ENCODE measurements at regions not wholly inside any gene's neighbourhood (a gene's known extent, or its start where the extent isn't known, plus 50 kb on each side); places are given as distances from the start of the nearest gene placed in this dataset.

- no peak overlapping the region for H2AFZ ChIP-seq (ENCODE audit: low read length)
- no peaks in the 10 kb centered on the region for H3K36me3 ChIP-seq (ENCODE audit: insufficient read depth, low read length)
- no peak for TF ChIP-seq EZH2phosphoT487 (IDR thresholded peaks at IDR 0.05; ENCODE audit: borderline replicate concordance)
- TF ChIP-seq, protein P1, sequence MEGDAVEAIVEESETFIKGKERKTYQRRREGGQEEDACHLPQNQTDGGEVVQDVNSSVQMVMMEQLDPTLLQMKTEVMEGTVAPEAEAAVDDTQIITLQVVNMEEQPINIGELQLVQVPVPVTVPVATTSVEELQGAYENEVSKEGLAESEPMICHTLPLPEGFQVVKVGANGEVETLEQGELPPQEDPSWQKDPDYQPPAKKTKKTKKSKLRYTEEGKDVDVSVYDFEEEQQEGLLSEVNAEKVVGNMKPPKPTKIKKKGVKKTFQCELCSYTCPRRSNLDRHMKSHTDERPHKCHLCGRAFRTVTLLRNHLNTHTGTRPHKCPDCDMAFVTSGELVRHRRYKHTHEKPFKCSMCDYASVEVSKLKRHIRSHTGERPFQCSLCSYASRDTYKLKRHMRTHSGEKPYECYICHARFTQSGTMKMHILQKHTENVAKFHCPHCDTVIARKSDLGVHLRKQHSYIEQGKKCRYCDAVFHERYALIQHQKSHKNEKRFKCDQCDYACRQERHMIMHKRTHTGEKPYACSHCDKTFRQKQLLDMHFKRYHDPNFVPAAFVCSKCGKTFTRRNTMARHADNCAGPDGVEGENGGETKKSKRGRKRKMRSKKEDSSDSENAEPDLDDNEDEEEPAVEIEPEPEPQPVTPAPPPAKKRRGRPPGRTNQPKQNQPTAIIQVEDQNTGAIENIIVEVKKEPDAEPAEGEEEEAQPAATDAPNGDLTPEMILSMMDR (conservative IDR thresholded peaks at IDR 0.05; ENCODE audit: low read length) = no peak
- no peaks in the 10 kb centered on the region for H3K9me3 ChIP-seq (ENCODE audit: insufficient read depth, low read depth, low read length)
- H3K4me2 ChIP-seq (ENCODE audit: low read depth, low read length, poor library complexity, severe bottlenecking) = no peak overlapping the region
- H3K9ac ChIP-seq (ENCODE audit: low read depth, low read length, poor library complexity, severe bottlenecking) = no peak overlapping the region
- no peak overlapping the region for H3K4me3 ChIP-seq (ENCODE audit: low read length, poor library complexity, severe bottlenecking)
- H3K27me3 ChIP-seq (ENCODE audit: insufficient read depth, low read length, poor library complexity, severe bottlenecking) = no peaks in the 10 kb centered on the region
- no peaks in the 10 kb centered on the region for H3K9me2 ChIP-seq (replicated peaks; ENCODE audit: low read depth, low read length)
- no peaks in the 10 kb centered on the region for H3K79me2 ChIP-seq (ENCODE audit: insufficient read depth, low read length)
- H3K4me1 ChIP-seq (ENCODE audit: insufficient read depth, low read length, poor library complexity, severe bottlenecking) = no peaks in the 10 kb centered on the region
- no peaks in the 10 kb centered on the region for H3F3A ChIP-seq (ENCODE audit: low read depth)
- H4K20me1 ChIP-seq (ENCODE audit: insufficient read depth, low read length, poor library complexity, severe bottlenecking) = no peaks in the 10 kb centered on the region
These were observed 1046.2 kb downstream of the XPNPEP1 start for GRCh38 chr10:108877095-108877561.

- no peak for TF ChIP-seq EZH2phosphoT487 (IDR thresholded peaks at IDR 0.05; ENCODE audit: borderline replicate concordance)
- H2AFZ ChIP-seq (ENCODE audit: low read length) = no peak overlapping the region
These were observed 1050.5 kb downstream of the XPNPEP1 start for GRCh38 chr10:108872854-108873253.

GRCh38 chr10:108868881-108869280 is 1054.4 kb downstream of the XPNPEP1 start:
- Histone ChIP-seq H3K9me2 (replicated peaks; ENCODE audit: low read depth, low read length) (peaks cover 4% of the 10 kb centered on the region; the same call in 1 of the 2 replicates), H4K20me1 (ENCODE audit: insufficient read depth, low read length, poor library complexity, severe bottlenecking) (no peaks in the 10 kb centered on the region), H3K27me3 (ENCODE audit: insufficient read depth, low read length, poor library complexity, severe bottlenecking) (no peaks in the 10 kb centered on the region), H3K36me3 (ENCODE audit: insufficient read depth, low read length) (no peaks in the 10 kb centered on the region), H3K4me3 (ENCODE audit: low read length, poor library complexity, severe bottlenecking) (no peak overlapping the region), H3K9ac (ENCODE audit: low read depth, low read length, poor library complexity, severe bottlenecking) (no peak overlapping the region), H2AFZ (ENCODE audit: low read length) (no peak overlapping the region), H3K4me1 (ENCODE audit: insufficient read depth, low read length, poor library complexity, severe bottlenecking) (no peaks in the 10 kb centered on the region), H3K4me2 (ENCODE audit: low read depth, low read length, poor library complexity, severe bottlenecking) (no peak overlapping the region), H3F3A (ENCODE audit: low read depth) (no peaks in the 10 kb centered on the region), H3K9me3 (ENCODE audit: insufficient read depth, low read depth, low read length) (no peaks in the 10 kb centered on the region), H3K79me2 (ENCODE audit: insufficient read depth, low read length) (no peaks in the 10 kb centered on the region)
- TF ChIP-seq EZH2phosphoT487 (IDR thresholded peaks at IDR 0.05; ENCODE audit: borderline replicate concordance) = no peak
- TF ChIP-seq, protein P1 (conservative IDR thresholded peaks at IDR 0.05; ENCODE audit: low read length) = no peak

More at GRCh38 chr10:108872854-108873253, 1050.5 kb downstream of the XPNPEP1 start:
- no peak overlapping the region for H3K9ac ChIP-seq (ENCODE audit: low read depth, low read length, poor library complexity, severe bottlenecking)
- no peaks in the 10 kb centered on the region for H4K20me1 ChIP-seq (ENCODE audit: insufficient read depth, low read length, poor library complexity, severe bottlenecking)
- H3F3A ChIP-seq (ENCODE audit: low read depth) = no peaks in the 10 kb centered on the region
- peaks cover 4% of the 10 kb centered on the region; the same call in 1 of the 2 replicates for H3K9me2 ChIP-seq (replicated peaks; ENCODE audit: low read depth, low read length)
- no peaks in the 10 kb centered on the region for H3K36me3 ChIP-seq (ENCODE audit: insufficient read depth, low read length)
- no peaks in the 10 kb centered on the region for H3K4me1 ChIP-seq (ENCODE audit: insufficient read depth, low read length, poor library complexity, severe bottlenecking)
- no peaks in the 10 kb centered on the region for H3K79me2 ChIP-seq (ENCODE audit: insufficient read depth, low read length)
- no peak overlapping the region for H3K4me2 ChIP-seq (ENCODE audit: low read depth, low read length, poor library complexity, severe bottlenecking)
- H3K9me3 ChIP-seq (ENCODE audit: insufficient read depth, low read depth, low read length) = no peaks in the 10 kb centered on the region
- no peak overlapping the region for H3K4me3 ChIP-seq (ENCODE audit: low read length, poor library complexity, severe bottlenecking)
- H3K27me3 ChIP-seq (ENCODE audit: insufficient read depth, low read length, poor library complexity, severe bottlenecking) = no peaks in the 10 kb centered on the region

- no peak for TF ChIP-seq EZH2phosphoT487 (IDR thresholded peaks at IDR 0.05; ENCODE audit: borderline replicate concordance)
- TF ChIP-seq, protein P1 (conservative IDR thresholded peaks at IDR 0.05; ENCODE audit: low read length) = no peak
- H3K9me3 ChIP-seq (ENCODE audit: insufficient read depth, low read depth, low read length) = no peaks in the 10 kb centered on the region
- no peak overlapping the region for H3K9ac ChIP-seq (ENCODE audit: low read depth, low read length, poor library complexity, severe bottlenecking)
- no peak overlapping the region for H3K4me2 ChIP-seq (ENCODE audit: low read depth, low read length, poor library complexity, severe bottlenecking)
- H4K20me1 ChIP-seq (ENCODE audit: insufficient read depth, low read length, poor library complexity, severe bottlenecking) = no peaks in the 10 kb centered on the region
- no peaks in the 10 kb centered on the region for H3K9me2 ChIP-seq (replicated peaks; ENCODE audit: low read depth, low read length)
- H3K36me3 ChIP-seq (ENCODE audit: insufficient read depth, low read length) = no peaks in the 10 kb centered on the region
- H2AFZ ChIP-seq (ENCODE audit: low read length) = no peak overlapping the region
- no peaks in the 10 kb centered on the region for H3F3A ChIP-seq (ENCODE audit: low read depth)
- no peaks in the 10 kb centered on the region for H3K27me3 ChIP-seq (ENCODE audit: insufficient read depth, low read length, poor library complexity, severe bottlenecking)
- H3K79me2 ChIP-seq (ENCODE audit: insufficient read depth, low read length) = no peaks in the 10 kb centered on the region
- no peak overlapping the region for H3K4me3 ChIP-seq (ENCODE audit: low read length, poor library complexity, severe bottlenecking)
- no peaks in the 10 kb centered on the region for H3K4me1 ChIP-seq (ENCODE audit: insufficient read depth, low read length, poor library complexity, severe bottlenecking)
These were observed 1060.5 kb downstream of the XPNPEP1 start for GRCh38 chr10:108862676-108863350.

Data from Loucy (cell line).